ENCODE measurements at regions not wholly inside any gene's neighbourhood (a gene's known extent, or its start where the extent isn't known, plus 50 kb on each side); places are given as distances from the start of the nearest gene placed in this dataset.

DNA sequence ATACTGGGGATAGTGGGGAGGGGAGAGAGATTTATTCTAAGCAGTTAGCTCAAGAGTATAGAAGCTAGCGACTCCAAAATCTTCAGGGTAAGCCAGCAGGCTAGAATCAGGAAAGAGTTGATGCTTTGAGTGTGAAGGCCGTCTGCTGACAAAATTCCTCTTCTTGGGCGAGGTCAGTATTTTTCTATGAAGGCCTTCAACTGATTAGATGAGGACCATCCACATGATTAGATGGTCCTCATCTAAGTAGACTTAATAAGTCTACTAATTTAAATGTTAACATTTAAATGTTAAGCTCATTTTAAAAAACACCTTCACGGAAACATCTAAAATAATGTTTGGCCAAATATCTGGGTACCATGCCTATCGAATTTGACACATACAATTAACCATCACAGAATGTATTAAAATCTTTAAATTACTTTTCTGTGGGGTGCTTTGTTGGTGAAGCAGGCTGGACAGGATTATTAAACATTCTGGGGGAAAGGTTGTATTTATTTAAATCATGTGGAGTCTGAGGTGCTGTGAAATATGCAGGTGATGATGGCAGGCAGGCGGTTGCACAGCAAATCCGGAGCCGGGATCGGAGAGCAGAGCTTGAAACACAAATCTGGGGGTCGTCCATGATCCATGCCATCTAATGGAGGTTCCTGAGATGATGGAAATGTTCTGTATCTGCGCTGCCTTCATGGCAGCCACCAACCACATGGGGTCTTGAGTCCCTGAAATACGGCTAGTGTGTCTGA lies 49.8 kb upstream of the ADORA2B start:
- no peak for DNase-seq (ENCODE audit: low read depth in 2 of 2)
